PC-3 (cell line): ENCODE measurements at regions not wholly inside any gene's neighbourhood (a gene's known extent, or its start where the extent isn't known, plus 50 kb on each side); places are given as distances from the start of the nearest gene placed in this dataset.

Experiments used
- ATAC-seq: fragments of 200-7000 bp; cut with Tn5 transposase; 2 replicates; pipeline ENCODE4 v1.9.1; 2020; ENCODE audit warnings: mild to moderate bottlenecking, moderate library complexity
- BruUV-seq: library from RNA; stranded (reverse); fragments of 400-500 nt; replicated peaks from 2 replicates; lab custom pipeline; 2021; lab: Mats Ljungman, UMichigan
- CTCF ChIA-PET: fragments of 300-600 bp; sonication (Branson Sonifier 250); formaldehyde crosslinking; loops from one replicate; lab custom pipeline; 2022; ENCODE audit warnings: antibody characterized with exemption; lab: Charles Lee
- POLR2A ChIA-PET: fragments of 300-600 bp; sonication (Branson Sonifier 250); formaldehyde crosslinking; loops from one replicate; lab custom pipeline; 2022; ENCODE audit warnings: antibody characterized with exemption; ENCODE audit not compliant: unreplicated experiment; lab: Charles Lee
- DNase-seq: peaks from one replicate; pipeline ENCODE4 v3.0.0-alpha.2; 2015
- H2AFZ ChIP-seq: fragments of 300-600 bp; sonication (generic); 2 replicates; pipeline ENCODE4 v1.6.0; 2016; ENCODE audit warnings: antibody characterized with exemption, low read length
- H3F3A ChIP-seq: fragments of 300-600 bp; sonication (generic); one replicate; pipeline ENCODE4 v1.6.0; 2017; ENCODE audit warnings: antibody characterized with exemption, low read length, control low read depth, mild to moderate bottlenecking; ENCODE audit not compliant: unreplicated experiment
- H3K27ac ChIP-seq: fragments of 300-600 bp; sonication (generic); 2 replicates; pipeline ENCODE4 v1.5.1; 2016; ENCODE audit warnings: mild to moderate bottlenecking, low read length
- H3K27me3 ChIP-seq: fragments of 300-600 bp; sonication (generic); 2 replicates; pipeline ENCODE4 v1.6.1; 2016; ENCODE audit warnings: low read length, mixed read lengths
- H3K36me3 ChIP-seq: fragments of 300-600 bp; sonication (generic); 2 replicates; pipeline ENCODE4 v1.6.1; 2016; ENCODE audit warnings: low read depth, mixed run types, low read length, mixed read lengths
- H3K4me1 ChIP-seq: fragments of 300-600 bp; sonication (generic); 2 replicates; pipeline ENCODE4 v1.5.1; 2016; ENCODE audit warnings: low read length; ENCODE audit not compliant: insufficient read depth
- H3K4me2 ChIP-seq: fragments of 300-600 bp; sonication (generic); 2 replicates; pipeline ENCODE4 v1.6.0; 2016; ENCODE audit warnings: low read length
- H3K4me3 ChIP-seq: fragments of 300-600 bp; sonication (generic); 2 replicates; pipeline ENCODE4 v1.5.1; 2016; ENCODE audit warnings: mild to moderate bottlenecking, low read length, mixed read lengths
- H3K79me2 ChIP-seq: fragments of 300-600 bp; sonication (generic); 2 replicates; pipeline ENCODE4 v1.6.1; 2017; ENCODE audit warnings: low read length, mixed read lengths
- H3K9ac ChIP-seq: fragments of 300-600 bp; sonication (generic); 2 replicates; pipeline ENCODE4 v1.6.0; 2016; ENCODE audit warnings: mild to moderate bottlenecking, low read length
- H3K9me2 ChIP-seq: fragments of 300-600 bp; sonication (generic); replicated peaks from 2 replicates; pipeline ENCODE4 v1.6.1; 2016; ENCODE audit warnings: mixed run types, low read length, mixed read lengths
- H3K9me3 ChIP-seq: fragments of 300-600 bp; sonication (generic); 2 replicates; pipeline ENCODE4 v1.6.1; 2016; ENCODE audit warnings: low read length, mixed read lengths
- H4K20me1 ChIP-seq: fragments of 300-600 bp; sonication (generic); 2 replicates; pipeline ENCODE4 v1.6.1; 2016; ENCODE audit warnings: low read length, mixed read lengths
- CTCF ChIP-seq: fragments of 300-600 bp; sonication (generic); conservative IDR thresholded peaks from 2 replicates; pipeline ENCODE4 v1.5.1; 2017; ENCODE audit warnings: antibody characterized with exemption, low read depth, mild to moderate bottlenecking, low read length
- EZH2 ChIP-seq: fragments of 300-600 bp; sonication (generic); IDR thresholded peaks from one replicate; pipeline ENCODE4 v1.6.1; 2017; ENCODE audit warnings: antibody characterized with exemption, mild to moderate bottlenecking, low read length; ENCODE audit not compliant: unreplicated experiment
- EZH2phosphoT487 ChIP-seq: fragments of 300-600 bp; sonication (generic); IDR thresholded peaks from 2 replicates; pipeline ENCODE4 v1.6.1; 2018; ENCODE audit warnings: mild to moderate bottlenecking, antibody characterized with exemption, low read length, borderline replicate concordance
- intact Hi-C: fragments of 100-400 bp; cut with micrococcal nuclease; formaldehyde crosslinking; loops from 2 replicates; pipeline ENCODE4 v1.9.0; 2023

GRCh38 chr12:98317939-98318899 is 197.2 kb upstream of the TMPO start:
- H3K4me3 ChIP-seq: no peak overlapping the region
- intact Hi-C loops: no loop called here
- no peaks in the 10 kb centered on the region for H3K9me3 ChIP-seq
- ATAC-seq: no peak
- H3F3A ChIP-seq: no peaks in the 10 kb centered on the region
- H3K79me2 ChIP-seq: no peaks in the 10 kb centered on the region
- POLR2A ChIA-PET: no interaction called here
- peaks cover 10% of the 10 kb centered on the region for H3K27me3 ChIP-seq
- no peaks in the 10 kb centered on the region for H4K20me1 ChIP-seq
- H2AFZ ChIP-seq: no peak overlapping the region
- no peak overlapping the region for H3K9ac ChIP-seq
- no TSS peak for BruUV-seq
- no peaks in the 10 kb centered on the region for H3K4me1 ChIP-seq
- H3K27ac ChIP-seq: no peak overlapping the region
- DNase-seq: no peak
- CTCF ChIA-PET: no interaction called here
- H3K9me2 ChIP-seq: no peaks in the 10 kb centered on the region
- TF ChIP-seq EZH2 (no peak), EZH2phosphoT487 (no peak), CTCF (no peak)
- H3K36me3 ChIP-seq: no peaks in the 10 kb centered on the region
- H3K4me2 ChIP-seq: no peak overlapping the region

GRCh38 chr12:98319716-98320425 is 195.5 kb upstream of the TMPO start:
- Histone ChIP-seq H3K79me2 (no peaks in the 10 kb centered on the region), H3K4me3 (no peak overlapping the region), H3K4me1 (no peaks in the 10 kb centered on the region), H3K27ac (no peak overlapping the region), H3K27me3 (peaks cover 10% of the 10 kb centered on the region), H2AFZ (no peak overlapping the region), H3K9me2 (no peaks in the 10 kb centered on the region), H3K9ac (no peak overlapping the region), H3K9me3 (no peaks in the 10 kb centered on the region), H3K4me2 (no peak overlapping the region), H3K36me3 (no peaks in the 10 kb centered on the region), H3F3A (no peaks in the 10 kb centered on the region), H4K20me1 (no peaks in the 10 kb centered on the region)
- ATAC-seq (peak; percentile 53), DNase-seq (no peak)
- intact Hi-C loops: no loop called here
- BruUV-seq: no TSS peak
- ChIA-PET CTCF (no interaction called here), POLR2A (no interaction called here)
- TF ChIP-seq CTCF (no peak), EZH2phosphoT487 (no peak), EZH2 (no peak)
